ENCODE measurements at regions not wholly inside any gene's neighbourhood (a gene's known extent, or its start where the extent isn't known, plus 50 kb on each side); places are given as distances from the start of the nearest gene placed in this dataset.

DNA sequence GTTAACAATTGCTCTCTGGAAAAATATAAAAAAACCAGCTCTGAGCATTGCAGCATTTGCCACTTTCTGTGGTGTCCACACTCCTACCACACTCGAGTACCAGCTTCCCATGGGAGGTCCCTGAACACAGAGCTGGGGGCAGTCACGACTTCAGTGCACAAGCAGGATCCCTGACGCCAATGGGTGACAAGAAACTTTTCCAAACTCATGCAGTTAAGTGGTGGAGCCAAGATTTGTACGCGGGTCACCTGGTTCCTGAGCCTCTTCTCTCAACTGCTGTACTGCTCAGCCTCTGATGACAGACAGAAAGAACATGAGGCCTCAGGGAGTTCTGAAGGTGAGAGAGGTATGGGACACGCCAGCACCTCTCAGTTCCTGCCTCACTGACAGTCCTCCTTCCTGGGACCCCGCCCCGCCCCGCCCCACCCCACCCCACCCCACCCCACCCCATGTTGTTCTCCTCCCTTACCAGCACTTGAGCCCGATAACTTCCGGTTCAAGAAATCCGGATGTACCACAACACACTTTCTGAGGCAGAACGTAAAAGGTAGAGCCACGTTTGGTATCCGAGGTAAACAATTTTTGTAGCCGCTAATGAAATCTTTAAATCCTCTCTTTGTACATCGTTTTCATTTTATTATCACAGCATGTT lies 287.6 kb downstream of the MYCN start:
- TF ChIP-seq, protein P1, sequence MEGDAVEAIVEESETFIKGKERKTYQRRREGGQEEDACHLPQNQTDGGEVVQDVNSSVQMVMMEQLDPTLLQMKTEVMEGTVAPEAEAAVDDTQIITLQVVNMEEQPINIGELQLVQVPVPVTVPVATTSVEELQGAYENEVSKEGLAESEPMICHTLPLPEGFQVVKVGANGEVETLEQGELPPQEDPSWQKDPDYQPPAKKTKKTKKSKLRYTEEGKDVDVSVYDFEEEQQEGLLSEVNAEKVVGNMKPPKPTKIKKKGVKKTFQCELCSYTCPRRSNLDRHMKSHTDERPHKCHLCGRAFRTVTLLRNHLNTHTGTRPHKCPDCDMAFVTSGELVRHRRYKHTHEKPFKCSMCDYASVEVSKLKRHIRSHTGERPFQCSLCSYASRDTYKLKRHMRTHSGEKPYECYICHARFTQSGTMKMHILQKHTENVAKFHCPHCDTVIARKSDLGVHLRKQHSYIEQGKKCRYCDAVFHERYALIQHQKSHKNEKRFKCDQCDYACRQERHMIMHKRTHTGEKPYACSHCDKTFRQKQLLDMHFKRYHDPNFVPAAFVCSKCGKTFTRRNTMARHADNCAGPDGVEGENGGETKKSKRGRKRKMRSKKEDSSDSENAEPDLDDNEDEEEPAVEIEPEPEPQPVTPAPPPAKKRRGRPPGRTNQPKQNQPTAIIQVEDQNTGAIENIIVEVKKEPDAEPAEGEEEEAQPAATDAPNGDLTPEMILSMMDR (IDR thresholded peaks at IDR 0.05; ENCODE audit: insufficient read depth, low read depth, low read length, missing control alignments) = no peak
- no peak overlapping the region for H3K4me3 ChIP-seq (ENCODE audit: low read length)
- no peak for DNase-seq (ENCODE audit: low read depth)

DNA sequence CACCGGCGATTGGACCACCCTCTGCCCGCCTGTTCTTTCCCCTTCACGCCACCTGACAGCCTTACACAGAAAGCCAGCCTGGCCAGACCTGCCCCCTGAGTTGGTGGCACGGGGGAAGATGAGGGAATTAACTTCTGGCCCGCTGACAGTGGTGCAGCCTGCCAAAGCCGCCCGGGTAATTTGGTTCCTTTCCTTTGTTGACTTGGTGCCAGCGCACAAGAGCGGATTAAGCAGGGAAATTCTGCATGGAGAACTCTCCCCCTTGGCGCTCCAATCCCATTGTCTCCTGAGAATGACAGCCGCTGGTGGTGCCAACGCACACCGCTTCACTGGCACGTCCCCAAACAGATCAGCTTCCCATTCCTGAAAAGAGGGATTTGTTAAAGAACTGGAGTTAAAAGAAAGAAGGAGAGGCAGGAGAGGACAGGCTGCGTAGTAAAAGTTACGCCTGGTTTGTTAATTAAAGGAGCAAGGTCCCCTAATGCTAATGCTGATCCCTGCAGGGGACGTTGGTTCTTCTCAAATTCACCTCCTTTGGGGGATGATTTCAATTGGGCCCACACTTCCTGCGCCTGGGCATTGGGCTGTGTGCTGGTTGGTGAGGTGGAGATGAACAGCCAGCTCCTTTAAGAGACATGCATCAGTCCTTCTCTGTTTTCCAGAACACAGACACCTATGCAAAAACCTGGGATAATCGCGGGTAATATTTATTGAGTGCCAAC lies 286.8 kb downstream of the MYCN start:
- H3K4me3 ChIP-seq (ENCODE audit: low read length) = no peak overlapping the region
- no peak for DNase-seq (ENCODE audit: low read depth)
- TF ChIP-seq, protein P1 (IDR thresholded peaks at IDR 0.05; ENCODE audit: insufficient read depth, low read depth, low read length, missing control alignments) = no peak

DNA sequence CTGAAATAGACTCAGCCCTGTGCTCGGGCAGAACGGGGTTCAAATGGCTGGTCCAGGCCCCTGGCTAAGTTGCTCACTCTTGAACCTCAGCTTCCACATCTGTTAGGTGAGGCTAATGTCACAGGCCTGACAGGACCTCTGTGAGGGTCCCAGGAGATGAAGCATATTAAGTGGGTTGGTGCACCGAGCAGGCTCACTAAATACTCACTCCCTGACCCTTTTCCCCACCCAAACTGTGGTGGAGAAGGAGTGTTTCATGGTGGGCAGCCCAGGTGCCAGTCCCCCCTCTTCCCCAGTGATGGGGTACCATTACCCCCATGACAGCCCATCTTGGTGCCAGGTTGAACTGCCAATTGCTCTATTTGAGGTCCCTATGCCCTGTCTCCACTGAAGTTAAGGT lies 286.0 kb downstream of the MYCN start:
- TF ChIP-seq, protein P1 (IDR thresholded peaks at IDR 0.05; ENCODE audit: insufficient read depth, low read depth, low read length, missing control alignments) = no peak
- no peak overlapping the region for H3K4me3 ChIP-seq (ENCODE audit: low read length)
- no peak for DNase-seq (ENCODE audit: low read depth)

DNA sequence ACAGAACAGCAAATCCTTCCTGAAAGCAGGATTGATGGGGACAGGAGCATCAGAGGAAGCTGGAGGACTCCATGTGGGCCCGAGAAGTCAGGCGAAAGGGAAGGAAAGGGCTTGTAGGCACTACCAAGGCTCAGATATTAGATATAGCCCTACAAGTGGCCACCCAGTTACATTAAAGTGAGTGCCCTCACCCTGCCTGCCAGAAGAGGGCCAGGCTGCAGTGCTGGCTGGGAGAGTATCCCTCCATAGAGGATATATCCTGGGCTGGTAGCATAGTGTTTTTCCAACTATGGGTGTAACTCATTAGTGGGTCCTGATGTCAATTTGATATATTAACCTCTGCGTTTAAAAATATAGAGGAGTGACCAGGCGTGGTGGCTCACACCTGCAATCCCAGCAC lies 285.2 kb downstream of the MYCN start:
- DNase-seq (ENCODE audit: low read depth) = no peak
- H3K4me3 ChIP-seq (ENCODE audit: low read length) = no peak overlapping the region
- TF ChIP-seq, protein P1 (IDR thresholded peaks at IDR 0.05; ENCODE audit: insufficient read depth, low read depth, low read length, missing control alignments) = no peak

DNA sequence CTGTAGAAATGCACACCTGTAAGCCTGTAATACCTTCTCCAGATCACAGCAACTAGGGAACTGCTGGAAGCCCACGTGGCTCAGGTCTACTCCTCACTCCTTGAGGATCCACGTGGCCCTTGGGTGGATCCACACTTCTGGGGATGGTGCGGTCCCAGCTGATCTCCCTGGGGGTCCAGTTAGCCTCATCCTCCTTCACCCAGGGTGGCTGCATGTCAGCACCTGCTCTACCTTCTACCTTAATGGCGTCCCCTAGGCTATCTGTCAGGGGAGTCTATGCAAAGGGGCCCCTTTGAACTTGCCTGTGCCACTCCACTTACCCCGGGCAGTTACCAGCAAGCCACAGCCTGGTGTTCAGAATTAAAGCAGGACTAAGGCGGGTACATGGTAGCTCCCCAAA lies 284.7 kb downstream of the MYCN start:
- TF ChIP-seq, protein P1 (IDR thresholded peaks at IDR 0.05; ENCODE audit: insufficient read depth, low read depth, low read length, missing control alignments) = no peak

DNA sequence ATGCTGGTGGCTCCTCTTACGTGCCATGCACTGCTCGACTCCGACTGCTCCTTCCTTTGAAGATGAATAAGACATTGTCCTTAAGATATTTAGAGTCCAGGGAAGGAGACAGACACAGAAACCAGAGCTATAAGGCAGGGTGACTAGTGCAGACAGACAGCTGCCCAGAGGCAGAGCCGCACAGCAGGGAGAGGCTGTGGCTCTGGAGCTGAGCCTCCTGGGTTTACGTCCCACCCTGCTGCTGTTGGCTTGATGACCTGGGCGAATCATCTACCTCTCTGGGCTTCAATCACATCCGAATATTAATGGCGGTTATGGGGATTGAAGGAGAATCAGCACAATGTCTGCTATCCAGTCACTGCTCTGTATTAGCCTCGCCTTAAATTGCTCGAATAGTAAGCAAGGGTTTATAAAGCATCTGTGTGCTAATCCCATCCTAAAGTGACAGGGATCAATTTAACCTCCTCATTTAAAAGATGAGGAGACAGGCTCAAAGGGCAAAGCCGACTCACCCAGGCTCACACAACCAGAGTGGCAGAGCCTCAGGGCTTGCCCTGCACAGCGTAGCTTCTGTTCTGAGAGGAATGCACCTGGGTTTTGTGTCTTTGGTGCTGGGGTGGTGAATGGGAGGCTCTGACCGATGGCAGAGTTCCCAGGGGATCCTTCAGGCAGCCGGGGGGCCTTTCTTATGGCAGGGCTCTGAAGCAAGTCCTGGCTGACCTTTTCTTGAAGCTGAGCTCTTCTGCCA lies 284.1 kb downstream of the MYCN start:
- no peak overlapping the region for H3K4me3 ChIP-seq (ENCODE audit: low read length)
- DNase-seq (ENCODE audit: low read depth) = no peak
- TF ChIP-seq, protein P1 (IDR thresholded peaks at IDR 0.05; ENCODE audit: insufficient read depth, low read depth, low read length, missing control alignments) = no peak

More for the DNA sequence above, 284.7 kb downstream of the MYCN start:
- DNase-seq (ENCODE audit: low read depth) = no peak
- H3K4me3 ChIP-seq (ENCODE audit: low read length) = no peak overlapping the region

Measured in epithelial cell of esophagus (primary cell).